ENCODE measurements at regions not wholly inside any gene's neighbourhood (a gene's known extent, or its start where the extent isn't known, plus 50 kb on each side); places are given as distances from the start of the nearest gene placed in this dataset.

DNA sequence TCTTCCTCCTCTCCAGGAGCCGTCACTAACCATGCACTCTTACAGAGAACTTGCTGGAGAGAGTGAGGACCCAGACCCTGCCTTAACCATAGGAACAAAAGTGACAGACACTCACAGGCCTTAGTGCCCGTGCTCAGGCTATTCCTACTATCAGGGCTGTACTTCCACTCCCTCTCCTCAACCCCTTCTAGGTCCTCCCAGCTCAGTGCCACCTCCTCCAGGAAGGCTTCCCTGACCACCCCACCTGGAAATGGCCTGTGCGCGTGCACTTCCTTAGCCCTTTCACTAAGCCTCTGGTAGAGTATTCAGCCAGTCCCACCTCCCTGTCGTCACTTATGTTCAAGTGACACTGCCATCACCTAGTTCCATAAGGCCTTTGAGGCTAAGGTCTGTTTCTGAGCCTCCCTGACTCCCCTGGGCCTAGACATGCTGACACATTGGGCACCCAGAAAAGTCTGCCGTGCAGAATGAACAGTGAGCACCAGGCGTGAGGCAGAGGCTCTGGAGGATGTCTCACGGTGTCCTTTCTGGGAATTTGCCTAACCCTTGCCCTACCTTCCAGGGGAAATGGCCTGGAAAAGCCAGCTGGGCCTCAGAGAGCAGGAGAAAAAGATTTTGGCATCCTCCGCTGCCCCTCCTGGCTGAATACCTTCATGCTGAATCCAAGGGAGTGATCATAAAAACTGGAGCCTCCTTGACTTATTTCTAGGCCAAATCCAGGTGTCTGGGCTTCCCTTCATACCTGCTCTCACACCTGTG, 108.6 kb upstream of the SMAD3 start:
- TF ChIP-seq CTCF (optimal IDR thresholded peaks at IDR 0.05 in 1 of 3, IDR thresholded peaks at IDR 0.05 in 1 of 3, conservative IDR thresholded peaks at IDR 0.05 in 1 of 3; ENCODE audit: extremely low read depth in 1 of 3, insufficient read depth in 2 of 3, low read length in 3 of 3) (no peak), EZH2 (IDR thresholded peaks at IDR 0.05; ENCODE audit: low read length) (no peak)
